WERI-Rb-1 (cell line): ENCODE measurements at regions not wholly inside any gene's neighbourhood (a gene's known extent, or its start where the extent isn't known, plus 50 kb on each side); places are given as distances from the start of the nearest gene placed in this dataset.
"Not testable (repeated sequence)": the region's sequence is repeated elsewhere in the genome, so short reads cannot be mapped to it uniquely, and the experiment has no call there.

Experiments
- DNase-seq: peaks from one replicate; pipeline ENCODE4 v3.0.0-alpha.2; 2020
- H3K27ac ChIP-seq: fragments of 250-450 bp; sonication (Bioruptor Pico); 2 replicates; pipeline ENCODE4 v1.5.1; 2020; ENCODE audit warnings: mild to moderate bottlenecking, moderate library complexity
- H3K27me3 ChIP-seq: fragments of 250-450 bp; sonication (Bioruptor Pico); 2 replicates; pipeline ENCODE4 v1.5.1; 2021; ENCODE audit warnings: mild to moderate bottlenecking, low read depth, moderate library complexity; ENCODE audit not compliant: insufficient read depth, severe bottlenecking
- H3K36me3 ChIP-seq: fragments of 250-450 bp; sonication (Bioruptor Pico); 2 replicates; pipeline ENCODE4 v1.5.1; 2020; ENCODE audit warnings: mild to moderate bottlenecking, moderate library complexity
- H3K4me3 ChIP-seq: 2 replicates; pipeline ENCODE4 v1.5.1; 2011; ENCODE audit warnings: low read depth, mild to moderate bottlenecking, control low read depth, low read length
- H3K9me3 ChIP-seq: fragments of 250-450 bp; sonication (Bioruptor Pico); 2 replicates; pipeline ENCODE4 v1.5.1; 2021; ENCODE audit warnings: mild to moderate bottlenecking, moderate library complexity; ENCODE audit not compliant: severe bottlenecking

GRCh38 chr2:87174454-87174853 is 152.8 kb upstream of the PLGLB1 start:
- not testable (repeated sequence) for DNase-seq, H3K4me3 ChIP-seq, H3K36me3 ChIP-seq, H3K27me3 ChIP-seq, H3K27ac ChIP-seq, H3K9me3 ChIP-seq

DNA sequence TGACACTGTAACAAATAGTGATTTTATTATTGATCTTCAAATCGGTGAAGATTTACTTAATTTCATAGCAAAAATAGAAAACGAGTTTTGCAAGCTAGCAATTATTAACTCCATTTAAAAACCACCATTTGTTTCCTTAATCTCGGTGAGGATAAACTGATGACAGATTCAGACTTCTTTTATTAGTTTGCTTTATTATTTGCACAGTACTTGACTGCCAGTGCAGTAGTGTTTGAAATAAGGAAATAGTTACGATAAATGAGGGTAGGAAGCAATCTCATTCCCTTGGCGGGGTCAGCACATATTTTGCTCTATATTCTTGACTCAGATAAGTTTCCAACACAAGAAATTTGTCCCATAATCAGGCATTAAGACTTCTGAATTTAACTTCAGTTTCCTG is 161.7 kb upstream of the PLGLB1 start:
- H3K4me3 ChIP-seq, H3K9me3 ChIP-seq, H3K27ac ChIP-seq, H3K36me3 ChIP-seq, DNase-seq, H3K27me3 ChIP-seq: not testable (repeated sequence)

DNA sequence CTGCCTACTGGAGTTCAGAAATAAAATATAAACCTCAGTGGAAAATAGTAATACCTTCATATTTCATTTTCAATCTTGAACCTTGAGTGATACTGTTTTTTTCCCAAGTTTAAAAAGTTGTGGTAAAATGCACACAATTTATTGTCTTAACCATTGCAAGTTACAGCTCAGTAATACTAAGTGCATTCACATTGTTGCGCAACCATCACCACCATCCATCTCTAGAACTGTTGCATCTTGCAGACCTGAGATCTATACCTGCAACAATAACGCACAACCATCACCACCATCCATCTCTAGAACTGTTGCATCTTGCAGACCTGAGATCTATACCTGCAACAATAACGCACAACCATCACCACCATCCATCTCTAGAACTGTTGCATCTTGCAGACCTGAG is 162.6 kb upstream of the PLGLB1 start:
- not testable (repeated sequence) for DNase-seq

DNA sequence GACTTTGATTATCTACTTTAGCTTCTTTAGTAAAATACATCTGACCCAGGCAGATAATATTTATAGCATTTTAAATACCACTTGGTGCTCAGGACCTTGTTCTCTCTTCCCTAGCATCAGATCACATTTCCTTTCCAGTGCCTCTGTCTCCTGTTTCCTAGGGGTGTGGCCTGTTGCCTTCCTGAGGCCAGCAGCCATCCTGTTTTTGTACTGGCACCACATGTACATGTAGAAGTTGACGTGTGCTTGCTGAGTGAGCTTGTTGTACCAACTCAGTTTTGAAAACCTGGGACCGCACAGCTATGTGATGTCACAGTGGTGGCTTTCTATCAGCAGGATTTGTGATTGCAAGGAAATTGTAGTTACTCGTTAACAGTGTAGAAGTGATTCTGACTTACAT is 167.6 kb upstream of the PLGLB1 start:
- not testable (repeated sequence) for H3K4me3 ChIP-seq, H3K27me3 ChIP-seq, DNase-seq, H3K9me3 ChIP-seq, H3K36me3 ChIP-seq, H3K27ac ChIP-seq

More for the DNA sequence above, 162.6 kb upstream of the PLGLB1 start:
- not testable (repeated sequence) for H3K27ac ChIP-seq, H3K4me3 ChIP-seq, H3K27me3 ChIP-seq, H3K9me3 ChIP-seq, H3K36me3 ChIP-seq

- not testable (repeated sequence) for H3K9me3 ChIP-seq, H3K4me3 ChIP-seq, H3K36me3 ChIP-seq, H3K27me3 ChIP-seq, DNase-seq, H3K27ac ChIP-seq
Observed at GRCh38 chr2:87193336-87193735, 171.7 kb upstream of the PLGLB1 start.

- H3K4me3 ChIP-seq, H3K27me3 ChIP-seq, H3K27ac ChIP-seq, H3K36me3 ChIP-seq, DNase-seq, H3K9me3 ChIP-seq: not testable (repeated sequence)
Observed at GRCh38 chr2:87194254-87194999, 172.8 kb upstream of the PLGLB1 start.

DNA sequence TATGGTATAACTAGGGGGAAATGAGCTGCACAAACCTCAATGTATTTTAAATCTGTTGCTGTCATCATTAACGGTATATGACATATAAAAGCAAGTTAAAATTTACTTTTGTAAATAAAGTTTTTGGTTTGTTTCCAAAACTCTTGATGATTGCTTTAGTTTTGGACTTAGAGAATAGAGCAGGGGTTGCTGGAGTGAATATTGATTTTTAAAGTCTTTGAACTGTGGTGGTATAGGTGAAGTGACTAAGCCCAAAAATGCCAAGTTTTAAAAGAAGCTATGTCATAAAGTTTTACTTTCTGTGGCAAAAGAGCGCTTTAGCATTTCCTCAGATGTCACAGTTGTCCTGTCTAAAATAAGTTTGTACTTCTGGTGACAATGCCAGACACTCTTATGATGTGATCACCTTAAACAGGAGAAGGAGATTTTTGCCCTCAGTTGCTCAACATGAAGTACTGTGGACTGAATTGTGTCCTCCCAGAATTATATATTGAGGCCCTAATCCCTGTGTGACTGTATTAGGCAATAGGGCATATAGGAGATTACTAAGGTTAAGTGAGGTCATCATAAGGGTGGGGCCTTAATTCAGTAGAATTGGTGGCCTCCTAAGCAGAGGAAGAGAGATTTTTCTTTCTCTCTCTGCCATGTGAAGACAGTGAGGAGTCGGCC is 175.2 kb upstream of the PLGLB1 start:
- not testable (repeated sequence) for H3K27ac ChIP-seq, H3K27me3 ChIP-seq, H3K36me3 ChIP-seq, DNase-seq, H3K9me3 ChIP-seq, H3K4me3 ChIP-seq

- H3K27me3 ChIP-seq, H3K4me3 ChIP-seq, DNase-seq, H3K36me3 ChIP-seq, H3K9me3 ChIP-seq, H3K27ac ChIP-seq: not testable (repeated sequence)
Observed at GRCh38 chr2:87198422-87198821, 176.8 kb upstream of the PLGLB1 start.

DNA sequence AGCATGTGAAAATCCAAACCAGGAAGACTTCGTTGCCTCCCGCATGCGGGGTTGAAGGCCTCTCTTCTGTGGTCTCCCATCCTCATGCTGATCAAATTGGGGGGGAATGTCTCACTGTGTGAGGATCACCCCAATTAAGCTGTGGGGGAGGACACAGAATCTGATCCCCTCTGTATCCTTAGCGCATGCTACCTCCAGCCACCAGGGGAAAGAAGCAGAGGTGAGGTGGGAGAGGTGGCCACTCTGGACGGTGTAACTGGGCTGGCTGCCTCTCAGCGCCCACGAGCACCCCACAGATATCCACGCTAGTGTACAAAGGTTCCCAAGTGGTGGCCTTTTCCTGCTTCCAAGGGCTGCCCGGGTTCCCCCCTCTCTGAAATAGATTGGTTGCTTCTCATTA is 177.6 kb upstream of the PLGLB1 start:
- H3K27ac ChIP-seq, H3K27me3 ChIP-seq, H3K4me3 ChIP-seq, H3K36me3 ChIP-seq, H3K9me3 ChIP-seq, DNase-seq: not testable (repeated sequence)

GRCh38 chr2:87204569-87205147 is 183.0 kb upstream of the PLGLB1 start:
- not testable (repeated sequence) for H3K9me3 ChIP-seq, DNase-seq, H3K4me3 ChIP-seq, H3K27me3 ChIP-seq, H3K27ac ChIP-seq, H3K36me3 ChIP-seq

DNA sequence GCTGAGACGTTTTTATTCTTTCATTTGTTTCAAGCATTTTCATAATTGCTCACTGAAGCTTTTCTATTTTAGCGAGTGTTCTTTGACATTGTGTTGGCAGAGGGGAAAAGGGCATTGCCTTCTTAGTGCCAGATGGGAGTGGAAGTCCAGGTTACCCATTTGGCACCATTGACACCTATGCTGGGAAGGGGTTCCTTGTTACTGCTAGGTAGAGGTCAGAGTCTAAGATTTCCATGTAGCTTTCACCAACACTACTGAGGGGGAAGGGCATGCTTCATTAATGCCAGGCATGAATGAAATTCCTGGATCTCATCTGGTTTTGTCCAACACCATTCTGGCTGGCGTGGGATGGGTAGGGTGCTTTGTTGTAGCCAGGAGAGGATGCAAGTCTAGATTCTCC is 191.3 kb upstream of the PLGLB1 start:
- not testable (repeated sequence) for H3K27ac ChIP-seq, H3K9me3 ChIP-seq, H3K27me3 ChIP-seq, DNase-seq, H3K4me3 ChIP-seq, H3K36me3 ChIP-seq

DNA sequence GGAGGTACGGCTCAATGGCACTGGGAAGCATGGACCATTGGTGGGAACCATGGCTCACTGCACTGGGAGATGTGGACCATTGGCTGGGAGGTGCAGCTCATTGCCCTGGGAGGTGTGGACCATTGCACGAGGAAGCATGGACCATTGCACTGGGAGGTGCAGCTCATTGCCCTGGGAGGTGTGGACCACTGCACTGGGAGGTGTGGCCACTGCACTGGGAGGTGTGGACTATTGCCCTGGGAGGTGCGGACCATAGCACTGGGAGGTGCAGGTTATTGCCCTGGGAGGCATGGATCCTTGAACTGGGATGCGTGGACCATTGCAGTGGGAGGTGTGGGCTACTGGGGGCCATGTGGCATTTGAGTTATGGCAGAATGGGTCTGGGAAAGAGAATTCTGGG is 195.4 kb upstream of the PLGLB1 start:
- H3K27ac ChIP-seq, DNase-seq, H3K9me3 ChIP-seq, H3K36me3 ChIP-seq, H3K27me3 ChIP-seq, H3K4me3 ChIP-seq: not testable (repeated sequence)
